OCI-LY7 (cell line): ENCODE measurements at regions not wholly inside any gene's neighbourhood (a gene's known extent, or its start where the extent isn't known, plus 50 kb on each side); places are given as distances from the start of the nearest gene placed in this dataset.

Experiments used
- BruUV-seq: library from RNA; stranded (reverse); fragments of 400-500 nt; replicated peaks from 2 replicates; lab custom pipeline; 2021; lab: Mats Ljungman, UMichigan
- CTCF ChIA-PET: fragments of 300-600 bp; sonication (Branson Sonifier 250); formaldehyde crosslinking; loops from one replicate; lab custom pipeline; 2022; ENCODE audit warnings: antibody characterized with exemption; ENCODE audit not compliant: unreplicated experiment; lab: Charles Lee
- POLR2A ChIA-PET: fragments of 300-600 bp; sonication (Branson Sonifier 250); formaldehyde crosslinking; loops from one replicate; lab custom pipeline; 2022; ENCODE audit warnings: antibody characterized with exemption; lab: Charles Lee
- DNase-seq: peaks from one replicate; pipeline ENCODE4 v3.0.0-alpha.2; 2015; ENCODE audit warnings: low spot score
- H2AFZ ChIP-seq: fragments of 200-600 bp; sonication (generic), shearing (Covaris generic); 2 replicates; pipeline ENCODE4 v1.6.1; 2014; ENCODE audit warnings: mild to moderate bottlenecking, antibody characterized with exemption, low read length, moderate library complexity
- H3K27ac ChIP-seq: fragments of 200-600 bp; sonication (generic); 2 replicates; pipeline ENCODE4 v1.5.1; 2014; ENCODE audit warnings: mixed run types, low read depth, mild to moderate bottlenecking, moderate library complexity, low read length, inconsistent platforms; ENCODE audit not compliant: poor library complexity, severe bottlenecking
- H3K36me3 ChIP-seq: fragments of 200-600 bp; sonication (generic); 2 replicates; pipeline ENCODE4 v1.6.1; 2014; ENCODE audit warnings: mild to moderate bottlenecking, antibody characterized with exemption, low read length, moderate library complexity, mixed read lengths; ENCODE audit not compliant: insufficient read depth
- H3K4me1 ChIP-seq: fragments of 200-600 bp; sonication (generic); 2 replicates; pipeline ENCODE4 v1.5.1; 2014; ENCODE audit warnings: mild to moderate bottlenecking, low read length; ENCODE audit not compliant: insufficient read depth, poor library complexity, severe bottlenecking
- H3K4me2 ChIP-seq: fragments of 200-600 bp; sonication (generic); 2 replicates; pipeline ENCODE4 v1.6.1; 2014; ENCODE audit warnings: mild to moderate bottlenecking, low read length
- H3K4me3 ChIP-seq: fragments of 200-600 bp; sonication (generic); 2 replicates; pipeline ENCODE4 v1.5.1; 2014; ENCODE audit warnings: mild to moderate bottlenecking, low read depth, low read length; ENCODE audit not compliant: poor library complexity, severe bottlenecking
- H3K79me2 ChIP-seq: fragments of 200-600 bp; sonication (generic); 2 replicates; pipeline ENCODE4 v1.6.1; 2016; ENCODE audit warnings: low read depth, mild to moderate bottlenecking, low read length, moderate library complexity, mixed read lengths; ENCODE audit not compliant: insufficient read depth
- H3K9me2 ChIP-seq: fragments of 200-600 bp; sonication (generic); 2 replicates; pipeline ENCODE4 v1.6.1; 2016; ENCODE audit warnings: mild to moderate bottlenecking, low read length, mixed read lengths; ENCODE audit not compliant: insufficient read depth
- H3K9me3 ChIP-seq: fragments of 200-600 bp; sonication (generic); 2 replicates; pipeline ENCODE4 v1.6.1; 2014; ENCODE audit warnings: mild to moderate bottlenecking, mixed run types, low read length, mixed read lengths
- H4K20me1 ChIP-seq: fragments of 200-600 bp; sonication (generic); 2 replicates; pipeline ENCODE4 v1.6.1; 2014; ENCODE audit warnings: mild to moderate bottlenecking, antibody characterized with exemption, low read length, moderate library complexity, mixed read lengths; ENCODE audit not compliant: insufficient read depth
- EZH2phosphoT487 ChIP-seq: fragments of 200-600 bp; sonication (generic); IDR thresholded peaks from 2 replicates; pipeline ENCODE4 v1.6.1; 2018; ENCODE audit warnings: low read depth, borderline replicate concordance, mild to moderate bottlenecking, mixed run types, antibody characterized with exemption, low read length, moderate library complexity, mixed read lengths
- intact Hi-C: fragments of 100-400 bp; cut with micrococcal nuclease; formaldehyde crosslinking; loops from one replicate; pipeline ENCODE4 v1.10.0; 2022; ENCODE audit not compliant: unreplicated experiment
- TF ChIP-seq, protein P1 (sequence below): fragments of 200-600 bp; sonication (generic); conservative IDR thresholded peaks from 2 replicates; pipeline ENCODE4 v1.5.1; 2014; ENCODE audit warnings: mild to moderate bottlenecking, antibody characterized with exemption, low read length, moderate library complexity, mixed read lengths

DNA sequence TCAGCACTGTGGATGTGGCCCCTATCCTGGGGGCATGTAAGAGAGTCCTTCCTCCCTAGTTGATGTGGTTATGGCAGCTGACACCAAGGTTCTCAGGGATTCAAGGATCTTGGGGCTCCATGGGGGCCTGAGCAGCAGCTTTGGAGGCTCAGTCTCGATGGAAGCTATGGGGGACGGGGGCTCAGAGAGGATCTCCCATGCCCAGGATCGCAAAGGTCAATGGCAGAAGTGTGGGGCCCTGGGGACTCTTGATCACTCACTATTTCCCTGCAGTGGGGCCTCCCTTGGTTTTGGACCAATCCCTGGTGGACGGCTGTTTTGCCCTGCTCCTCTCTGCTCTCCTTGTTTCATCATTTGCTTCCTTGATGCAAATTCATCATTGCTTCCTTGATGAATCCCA lies 885.9 kb downstream of the CDH8 start:
- Histone ChIP-seq H2AFZ (no peak overlapping the region), H3K27ac (no peak overlapping the region), H3K9me3 (no peaks in the 10 kb centered on the region), H3K4me3 (no peak overlapping the region), H3K79me2 (no peaks in the 10 kb centered on the region), H3K4me1 (peaks cover 25% of the 10 kb centered on the region), H4K20me1 (no peaks in the 10 kb centered on the region), H3K36me3 (no peaks in the 10 kb centered on the region), H3K9me2 (no peaks in the 10 kb centered on the region), H3K4me2 (no peak overlapping the region)
- intact Hi-C loops = no loop called here
- ChIA-PET POLR2A (no interaction called here), CTCF (no interaction called here)
- TF ChIP-seq, protein P1, sequence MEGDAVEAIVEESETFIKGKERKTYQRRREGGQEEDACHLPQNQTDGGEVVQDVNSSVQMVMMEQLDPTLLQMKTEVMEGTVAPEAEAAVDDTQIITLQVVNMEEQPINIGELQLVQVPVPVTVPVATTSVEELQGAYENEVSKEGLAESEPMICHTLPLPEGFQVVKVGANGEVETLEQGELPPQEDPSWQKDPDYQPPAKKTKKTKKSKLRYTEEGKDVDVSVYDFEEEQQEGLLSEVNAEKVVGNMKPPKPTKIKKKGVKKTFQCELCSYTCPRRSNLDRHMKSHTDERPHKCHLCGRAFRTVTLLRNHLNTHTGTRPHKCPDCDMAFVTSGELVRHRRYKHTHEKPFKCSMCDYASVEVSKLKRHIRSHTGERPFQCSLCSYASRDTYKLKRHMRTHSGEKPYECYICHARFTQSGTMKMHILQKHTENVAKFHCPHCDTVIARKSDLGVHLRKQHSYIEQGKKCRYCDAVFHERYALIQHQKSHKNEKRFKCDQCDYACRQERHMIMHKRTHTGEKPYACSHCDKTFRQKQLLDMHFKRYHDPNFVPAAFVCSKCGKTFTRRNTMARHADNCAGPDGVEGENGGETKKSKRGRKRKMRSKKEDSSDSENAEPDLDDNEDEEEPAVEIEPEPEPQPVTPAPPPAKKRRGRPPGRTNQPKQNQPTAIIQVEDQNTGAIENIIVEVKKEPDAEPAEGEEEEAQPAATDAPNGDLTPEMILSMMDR = no peak
- no peak for TF ChIP-seq EZH2phosphoT487
- BruUV-seq = no TSS peak
- no peak for DNase-seq

DNA sequence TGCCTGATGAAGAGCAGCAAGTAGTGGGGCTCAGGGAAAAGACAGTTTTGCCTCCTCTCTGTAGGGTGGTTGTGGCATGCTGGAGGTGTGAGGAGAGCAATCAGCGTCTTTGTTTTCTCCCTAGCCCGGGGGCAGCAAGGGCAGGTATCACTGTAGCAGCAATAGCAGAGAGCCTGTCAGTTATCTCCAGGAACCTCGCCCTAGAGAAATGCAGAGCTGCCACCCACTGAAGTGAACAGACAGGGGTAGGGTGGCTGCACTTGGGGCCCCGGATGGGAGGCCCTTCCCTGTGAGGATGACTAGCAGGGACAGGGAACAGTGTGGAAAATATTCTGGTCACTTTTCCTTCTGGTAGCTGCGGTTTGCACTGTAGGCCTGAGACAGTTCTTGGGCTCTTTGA lies 886.5 kb downstream of the CDH8 start:
- H4K20me1 ChIP-seq = no peaks in the 10 kb centered on the region
- intact Hi-C loops = loop anchor here (5.0 kb wide), 1 partner anchor 978 kb away; no protein-coding TSS in a partner anchor
- peaks cover 26% of the 10 kb centered on the region for H3K4me1 ChIP-seq

DNA sequence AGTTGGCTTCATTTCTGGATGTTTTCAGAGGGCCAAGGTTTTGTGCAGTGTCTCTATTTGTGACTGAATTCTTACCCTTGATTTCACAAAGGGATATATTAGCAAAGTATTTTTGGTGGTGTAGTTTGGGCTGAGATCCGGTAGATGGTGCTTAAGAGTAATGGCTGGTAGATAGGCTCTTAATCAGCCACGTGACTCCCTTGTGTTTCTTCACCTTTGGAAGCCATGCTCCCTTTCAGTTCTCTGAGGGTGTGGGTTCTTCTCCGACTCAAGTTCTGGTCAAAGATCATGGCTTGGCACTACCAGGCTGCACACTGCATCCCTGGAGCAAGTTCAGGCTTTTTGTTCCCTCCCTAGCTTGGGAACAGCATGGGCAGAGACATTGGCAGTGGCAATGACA lies 887.3 kb downstream of the CDH8 start:
- CTCF ChIA-PET = no interaction called here
- DNase-seq = peak; percentile 60
- TF ChIP-seq, protein P1 = peak; percentile 79
- no peak for TF ChIP-seq EZH2phosphoT487
- H2AFZ ChIP-seq = peak overlapping the region; percentile 71
- H3K4me3 ChIP-seq = no peak overlapping the region
- no peaks in the 10 kb centered on the region for H3K79me2 ChIP-seq
- BruUV-seq = no TSS peak
- H3K4me2 ChIP-seq = no peak overlapping the region
- no peaks in the 10 kb centered on the region for H4K20me1 ChIP-seq
- peaks cover 29% of the 10 kb centered on the region for H3K4me1 ChIP-seq
- no peak overlapping the region for H3K27ac ChIP-seq
- POLR2A ChIA-PET = no interaction called here
- no peaks in the 10 kb centered on the region for H3K9me3 ChIP-seq
- H3K36me3 ChIP-seq = no peaks in the 10 kb centered on the region
- intact Hi-C loops = loop anchor here (5.0 kb wide), 1 partner anchor 978 kb away; no protein-coding TSS in a partner anchor
- no peaks in the 10 kb centered on the region for H3K9me2 ChIP-seq

More for the DNA sequence above, 886.5 kb downstream of the CDH8 start:
- H3K36me3 ChIP-seq = no peaks in the 10 kb centered on the region
- H3K4me3 ChIP-seq = no peak overlapping the region
- CTCF ChIA-PET = no interaction called here
- TF ChIP-seq, protein P1 = no peak
- TF ChIP-seq EZH2phosphoT487 = no peak
- peak overlapping the region; percentile 71; the same call in 1 of the 2 replicates for H2AFZ ChIP-seq
- no peak for DNase-seq
- no peaks in the 10 kb centered on the region for H3K9me2 ChIP-seq
- no peaks in the 10 kb centered on the region for H3K9me3 ChIP-seq
- no peak overlapping the region for H3K4me2 ChIP-seq
- BruUV-seq = no TSS peak
- H3K79me2 ChIP-seq = no peaks in the 10 kb centered on the region
- POLR2A ChIA-PET = no interaction called here
- no peak overlapping the region for H3K27ac ChIP-seq
